HG02943 (cell line): ENCODE measurements at regions not wholly inside any gene's neighbourhood (a gene's known extent, or its start where the extent isn't known, plus 50 kb on each side); places are given as distances from the start of the nearest gene placed in this dataset.
"Not testable (repeated sequence)": the region's sequence is repeated elsewhere in the genome, so short reads cannot be mapped to it uniquely, and the experiment has no call there.

Source experiments
- ATAC-seq: cut with Tn5 transposase; IDR thresholded peaks from one replicate; pipeline ENCODE4 v1.9.1; 2021; ENCODE audit warnings: mild to moderate bottlenecking, low read depth, moderate library complexity; ENCODE audit not compliant: unreplicated experiment

DNA sequence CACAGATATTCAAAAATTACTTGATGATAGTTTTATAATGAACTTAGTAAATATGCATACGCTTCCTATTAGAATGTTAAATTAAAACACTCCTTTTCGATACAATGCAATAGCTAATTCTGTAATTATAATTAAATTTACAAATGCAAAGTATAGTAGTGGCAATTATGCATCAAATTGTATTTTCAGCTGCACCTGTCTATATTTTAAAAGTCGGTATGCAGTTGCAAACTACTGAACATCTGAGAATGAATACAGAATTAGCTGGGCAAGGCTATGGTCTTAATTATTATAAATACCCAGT, 110.4 kb upstream of the ARHGAP42 start:
- ATAC-seq, result no peak

DNA sequence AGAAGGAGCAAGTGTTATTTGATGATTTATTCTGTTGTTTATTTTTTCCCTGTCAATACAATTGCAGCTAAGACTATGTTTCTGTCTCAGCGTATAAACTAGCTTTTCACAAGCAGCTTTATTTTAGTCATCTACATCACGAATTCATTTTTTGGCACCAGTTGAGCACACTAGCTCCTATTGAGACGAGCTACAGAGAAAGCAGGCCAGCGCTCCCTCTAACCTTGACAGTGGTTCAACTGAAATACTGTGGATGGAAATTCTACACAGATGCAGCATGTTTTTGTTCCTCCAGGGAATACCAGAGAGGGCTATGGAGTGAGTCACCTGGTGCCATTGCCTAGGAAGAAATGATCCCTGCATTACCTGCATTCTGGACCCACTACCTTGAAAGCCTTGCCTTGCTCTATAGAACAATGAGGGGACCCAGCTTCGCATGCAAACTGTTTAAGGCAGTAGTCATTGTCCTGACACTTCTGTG, 108.2 kb upstream of the ARHGAP42 start:
- no peak for ATAC-seq

DNA sequence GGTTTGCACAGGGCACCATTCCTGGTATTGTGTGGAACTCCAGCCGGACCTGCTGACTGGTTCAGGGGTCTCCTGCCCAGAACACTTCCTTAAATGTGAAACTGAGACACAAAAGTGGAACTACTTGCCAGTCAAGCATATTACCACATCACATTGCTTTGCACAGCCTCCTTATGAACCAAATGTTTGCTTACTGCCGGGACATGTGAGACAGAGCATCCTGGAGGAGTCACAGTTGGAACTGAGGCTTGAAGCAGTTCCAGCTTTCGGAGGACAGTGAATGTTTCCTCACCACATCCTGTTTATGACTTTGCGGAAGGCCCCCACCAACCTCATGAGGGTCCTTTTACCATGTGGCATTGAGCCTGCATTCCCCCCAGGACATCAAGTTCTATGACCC, 105.8 kb upstream of the ARHGAP42 start:
- ATAC-seq, result no peak

DNA sequence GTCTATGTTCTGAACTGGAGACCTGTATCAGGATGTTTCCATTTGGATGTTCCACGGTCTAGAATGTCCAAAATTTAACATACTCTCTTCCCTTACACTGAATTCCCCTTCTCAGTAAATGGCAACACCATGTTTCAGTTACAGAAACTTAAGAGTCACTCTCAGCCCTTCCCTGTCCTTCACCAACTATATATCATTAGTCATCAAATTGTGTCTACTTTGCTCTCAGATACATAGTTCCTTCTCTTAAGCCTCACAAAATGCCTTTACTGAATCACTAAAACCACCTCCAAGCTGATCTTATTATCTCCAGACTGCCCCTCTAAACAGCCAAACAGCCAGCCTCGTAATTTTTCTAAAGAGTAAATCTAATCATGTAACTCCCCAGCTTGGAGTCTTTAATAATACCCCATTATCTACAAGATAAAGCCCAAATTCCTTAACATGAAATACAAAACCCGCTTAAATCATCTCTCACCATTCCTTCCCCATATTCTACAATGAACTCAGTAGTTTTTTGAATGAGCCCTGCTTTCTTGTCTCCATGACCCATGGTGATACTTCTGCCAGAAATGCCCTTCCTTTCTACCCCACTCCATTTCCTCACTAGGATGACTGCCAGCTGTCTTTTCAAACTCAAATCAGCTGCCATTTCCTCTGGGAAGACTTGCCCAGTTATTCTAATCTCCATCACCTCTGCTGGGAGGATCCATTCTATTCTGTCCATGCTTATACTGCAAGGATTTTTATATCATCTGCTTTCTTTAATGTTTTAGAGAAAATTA, 102.7 kb upstream of the ARHGAP42 start:
- no peak for ATAC-seq

DNA sequence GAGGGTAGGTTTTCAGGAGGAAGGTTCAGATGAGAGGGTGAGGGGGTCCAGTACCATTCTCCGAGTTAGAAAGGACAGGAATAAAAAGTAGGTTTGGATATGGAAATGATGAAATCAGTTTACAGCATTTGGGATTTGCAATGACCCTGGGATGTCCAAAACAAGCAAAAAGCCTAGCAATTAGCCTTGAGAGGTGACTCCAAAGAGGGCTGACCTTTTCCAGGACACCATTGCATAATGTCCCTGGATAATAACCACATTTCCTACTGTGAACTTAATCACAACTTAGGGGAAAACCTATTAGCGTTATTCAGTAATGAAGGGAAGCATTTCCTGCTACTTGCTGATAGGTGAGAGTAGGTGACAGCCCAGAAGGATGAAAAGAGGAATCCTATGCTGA, 101.4 kb upstream of the ARHGAP42 start:
- no peak for ATAC-seq

DNA sequence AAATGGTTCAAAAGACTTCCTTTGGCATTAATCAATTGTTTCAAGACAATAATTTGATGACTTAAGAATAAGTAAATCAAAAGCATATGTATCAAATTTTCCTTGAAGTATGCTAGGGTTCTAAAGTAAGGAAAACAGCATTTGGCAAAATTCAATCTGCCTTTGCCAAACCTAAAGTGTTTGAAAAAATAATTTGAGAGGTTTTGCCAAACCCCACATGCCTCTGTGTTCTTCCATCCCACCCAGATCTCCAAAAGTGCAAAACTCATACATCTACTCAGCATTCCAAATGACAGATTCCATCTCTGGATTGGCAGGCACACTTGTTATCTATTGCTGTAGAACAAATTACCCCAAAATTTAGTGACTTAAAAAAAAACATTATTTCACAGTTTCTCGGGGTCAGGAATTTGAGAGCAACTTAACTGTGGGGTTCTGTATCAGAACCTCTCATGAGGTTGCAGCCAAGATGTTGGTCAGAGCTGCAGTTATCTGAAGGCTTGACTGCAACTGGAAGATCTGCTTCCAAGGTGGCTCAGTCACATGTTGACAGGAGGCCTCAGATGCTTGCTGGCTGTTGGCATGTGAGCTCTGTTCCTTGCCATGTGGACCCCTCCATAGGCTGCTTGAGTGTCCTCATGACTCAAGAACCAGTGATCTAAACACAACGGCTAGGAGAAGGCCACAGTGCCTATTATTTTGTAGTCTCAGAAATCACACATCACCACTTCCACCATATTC, 100.6 kb upstream of the ARHGAP42 start:
- ATAC-seq, result no peak

DNA sequence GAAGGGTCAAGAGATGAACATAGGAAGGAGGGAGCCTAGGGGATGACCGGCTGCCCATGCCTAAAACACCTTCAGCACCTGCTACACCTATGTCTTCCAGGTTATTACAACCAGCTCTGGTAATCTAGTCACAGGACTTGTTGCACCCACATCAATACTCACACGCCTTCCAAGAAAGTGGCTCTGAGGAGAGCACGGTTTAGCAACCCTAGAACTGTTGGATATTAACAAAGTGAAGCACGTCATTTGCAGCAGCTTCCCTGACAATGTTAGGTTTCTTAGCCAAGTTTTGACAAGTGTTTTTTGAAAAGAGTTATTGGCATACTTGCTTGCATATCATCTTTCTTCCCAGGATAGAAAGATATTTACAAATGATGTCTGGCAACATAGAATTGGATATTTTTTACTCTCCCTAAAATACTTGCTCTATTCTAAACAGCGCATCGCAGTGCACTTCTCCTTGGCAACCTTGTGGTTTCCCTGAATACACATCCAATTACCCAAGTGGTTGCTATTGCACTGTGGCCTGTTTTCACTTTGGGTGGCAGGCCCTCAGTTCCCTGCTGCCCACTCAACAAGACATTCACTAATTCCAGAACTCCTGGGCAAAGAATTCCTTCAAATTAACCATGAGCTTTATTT, 94.3 kb upstream of the ARHGAP42 start:
- no peak for ATAC-seq

DNA sequence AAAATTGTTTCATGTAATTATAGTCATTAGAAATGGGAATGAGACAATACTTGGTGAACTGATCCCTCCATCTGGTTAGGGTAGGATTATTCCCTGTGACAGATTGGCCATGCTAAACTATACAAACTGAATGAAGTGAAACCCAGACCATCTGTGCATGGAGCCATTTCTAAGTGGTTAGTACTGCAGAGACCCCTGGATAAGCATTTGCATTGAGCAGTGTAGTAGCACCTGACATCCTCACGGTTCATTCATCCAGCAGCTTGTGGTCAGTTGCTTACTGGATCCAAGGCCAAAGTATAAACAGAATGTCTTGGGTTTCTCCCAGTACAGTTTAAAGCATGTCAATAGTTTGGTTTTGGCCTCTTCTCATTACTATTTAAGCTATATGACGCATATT, 93.8 kb upstream of the ARHGAP42 start:
- ATAC-seq, result no peak

DNA sequence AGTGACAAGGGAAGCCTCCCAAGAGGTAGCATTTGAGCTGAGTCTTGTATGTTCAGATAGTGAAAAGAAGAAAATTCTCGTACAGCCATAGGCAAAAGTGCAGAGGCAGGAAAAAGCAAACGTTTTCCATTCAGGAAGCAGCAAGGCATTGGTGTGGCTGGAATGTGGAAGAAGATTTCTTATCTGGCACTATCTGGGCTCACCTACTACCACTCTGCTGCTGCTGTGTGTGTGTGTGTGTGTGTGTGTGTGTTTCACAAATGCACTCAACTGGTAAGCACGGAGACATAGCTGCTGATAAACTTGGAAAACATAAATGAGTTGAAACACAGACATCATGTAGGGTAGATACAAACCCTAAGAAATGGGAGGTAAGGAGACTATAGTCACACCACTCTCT, 92.8 kb upstream of the ARHGAP42 start:
- no peak for ATAC-seq

DNA sequence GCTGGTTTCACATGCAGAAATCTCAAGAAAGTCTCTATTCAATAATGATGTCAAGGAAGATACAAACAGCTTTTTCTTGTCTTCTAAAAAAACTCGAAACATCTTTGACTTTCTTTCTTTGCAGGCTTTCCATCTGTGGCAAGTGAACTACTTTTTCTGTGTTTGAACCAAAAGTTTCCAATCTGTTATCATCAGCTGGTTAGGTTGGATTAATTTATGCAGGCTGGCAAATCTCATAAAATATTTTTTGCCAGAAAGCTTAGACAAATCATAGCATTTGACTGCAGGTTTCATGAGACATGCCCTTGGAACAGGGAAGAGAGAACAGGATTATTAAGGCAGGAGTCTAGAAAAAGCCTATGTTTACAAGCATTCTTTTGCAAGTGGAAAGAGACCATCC, 86.1 kb upstream of the ARHGAP42 start:
- ATAC-seq, result no peak

DNA sequence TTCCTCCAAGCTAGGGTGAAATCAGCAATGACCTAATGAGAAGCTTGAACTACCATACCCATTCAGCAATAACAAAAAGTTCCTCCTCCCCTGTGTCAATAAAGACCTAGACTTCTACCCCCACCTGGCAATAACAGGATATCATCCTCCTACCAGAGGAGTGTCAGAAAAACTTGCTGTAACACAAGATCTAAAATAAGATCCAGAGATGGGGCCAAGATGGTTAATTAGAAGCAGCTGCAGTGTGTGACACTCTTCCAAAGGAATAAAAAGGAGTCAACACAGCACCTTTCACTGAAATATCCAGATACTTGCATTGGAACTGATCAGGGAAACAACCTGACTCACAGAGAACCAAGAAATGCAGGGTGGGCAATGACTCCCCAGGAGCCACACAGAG, 84.4 kb upstream of the ARHGAP42 start:
- no peak for ATAC-seq

DNA sequence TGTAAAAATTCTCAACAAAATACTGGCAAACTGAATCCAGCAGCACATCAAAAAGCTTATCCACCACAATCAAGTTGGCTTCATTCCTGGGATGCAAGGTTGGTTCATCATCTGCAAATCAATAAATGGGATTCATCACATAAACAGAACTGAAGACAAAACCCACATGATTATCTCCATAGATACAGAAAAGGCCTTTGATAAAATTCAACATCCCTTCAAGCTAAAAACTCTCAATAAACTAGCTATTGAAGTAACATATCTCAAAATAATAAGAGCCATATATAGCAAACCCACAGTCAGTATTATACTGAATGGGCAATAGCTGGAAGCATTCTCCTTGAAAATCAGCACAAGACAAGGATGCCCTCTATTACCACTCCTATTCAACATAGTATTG, 79.3 kb upstream of the ARHGAP42 start:
- not testable (repeated sequence) for ATAC-seq

DNA sequence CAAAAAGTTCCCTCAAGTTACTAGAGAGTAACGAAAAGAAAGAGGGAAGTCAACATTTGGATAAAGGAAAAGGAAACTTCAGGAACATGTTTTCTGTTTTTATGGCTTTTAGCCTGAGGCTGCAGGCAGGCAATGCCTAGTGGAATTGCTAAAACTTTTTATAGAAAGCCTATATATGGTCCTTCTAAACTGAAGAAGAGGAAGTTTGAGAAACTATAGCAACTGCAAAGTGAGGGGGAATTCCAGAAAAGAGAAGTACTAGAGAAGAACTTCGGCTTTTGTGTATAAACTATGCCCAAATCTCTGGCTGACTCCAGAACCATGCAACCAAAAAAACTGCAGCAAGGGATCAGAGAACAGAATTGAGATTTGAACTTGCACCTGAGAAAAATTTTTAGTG, 74.3 kb upstream of the ARHGAP42 start:
- no peak for ATAC-seq

DNA sequence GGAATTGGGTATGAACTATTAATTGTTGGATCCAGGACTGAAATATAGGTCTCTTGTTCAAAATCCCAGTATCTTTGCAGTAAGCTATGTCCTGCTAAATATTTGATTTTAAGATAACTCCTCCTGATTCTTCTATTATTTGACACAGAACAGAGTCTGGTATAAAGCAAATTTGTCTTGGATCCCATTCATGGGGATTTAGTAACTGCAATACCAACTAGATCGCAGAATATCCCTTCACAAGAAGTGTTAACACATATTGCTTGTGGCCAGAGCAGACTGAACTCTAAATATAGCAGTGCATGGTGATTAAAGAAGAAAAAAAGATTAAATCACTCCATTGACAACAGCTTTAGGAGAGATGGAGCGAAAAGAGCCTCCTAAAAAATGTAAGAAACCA, 68.2 kb upstream of the ARHGAP42 start:
- no peak for ATAC-seq

DNA sequence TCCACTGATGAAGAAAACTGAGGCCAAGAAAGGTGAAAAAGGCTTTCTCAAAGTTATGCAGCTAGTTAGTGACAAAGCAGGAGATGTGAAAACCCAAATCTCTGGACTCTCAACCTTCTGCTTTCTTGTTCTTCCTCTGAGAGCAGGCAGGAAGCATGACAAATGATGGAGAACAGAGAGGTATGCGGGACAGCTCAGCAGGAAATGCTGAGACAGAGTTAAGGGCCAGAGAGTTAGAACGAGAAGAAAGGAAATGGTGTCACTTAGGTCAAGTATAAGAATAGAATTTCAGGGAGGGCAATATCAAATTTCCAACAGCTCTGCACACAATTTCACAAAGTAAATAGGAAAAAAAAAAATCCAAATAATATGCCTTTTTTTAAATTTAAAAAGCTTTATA, 67.6 kb upstream of the ARHGAP42 start:
- no peak for ATAC-seq

DNA sequence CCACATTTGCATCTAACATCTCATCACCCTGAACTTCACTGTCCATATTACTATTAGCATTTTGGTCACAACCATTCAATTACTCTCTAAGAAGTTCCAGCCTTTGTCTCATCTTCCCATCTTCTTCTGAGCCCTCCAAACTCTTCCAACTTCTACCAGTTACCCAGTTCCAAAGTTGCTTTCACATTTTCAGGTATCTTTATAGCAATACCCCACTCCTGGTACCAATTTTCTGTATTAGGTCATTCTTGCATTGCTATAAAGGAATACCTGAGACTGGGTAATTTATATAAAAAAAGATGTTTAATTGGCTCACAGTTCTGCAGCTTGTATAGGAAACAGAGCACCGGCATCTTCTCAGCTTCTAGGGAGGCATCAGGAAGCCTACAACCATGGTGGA, 64.7 kb upstream of the ARHGAP42 start:
- no peak for ATAC-seq

DNA sequence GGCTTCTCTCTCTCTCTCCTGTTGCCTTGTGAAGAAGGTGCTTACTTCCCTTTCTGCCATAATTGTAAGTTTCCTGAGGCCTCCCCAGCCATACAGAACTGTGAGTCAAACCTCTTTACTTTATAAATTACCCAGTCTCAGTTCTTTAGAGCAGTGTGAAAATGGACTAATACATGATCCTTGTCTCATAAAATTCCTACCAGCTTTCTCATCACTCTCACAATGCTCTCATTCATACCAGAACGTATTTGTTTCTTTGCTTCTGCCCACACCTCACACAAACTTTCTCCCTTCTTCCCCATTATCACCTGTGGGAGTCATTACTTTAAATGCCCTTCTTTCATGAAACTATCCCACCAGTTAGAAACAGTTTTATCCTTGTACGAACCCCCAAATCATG, 62.7 kb upstream of the ARHGAP42 start:
- no peak for ATAC-seq

DNA sequence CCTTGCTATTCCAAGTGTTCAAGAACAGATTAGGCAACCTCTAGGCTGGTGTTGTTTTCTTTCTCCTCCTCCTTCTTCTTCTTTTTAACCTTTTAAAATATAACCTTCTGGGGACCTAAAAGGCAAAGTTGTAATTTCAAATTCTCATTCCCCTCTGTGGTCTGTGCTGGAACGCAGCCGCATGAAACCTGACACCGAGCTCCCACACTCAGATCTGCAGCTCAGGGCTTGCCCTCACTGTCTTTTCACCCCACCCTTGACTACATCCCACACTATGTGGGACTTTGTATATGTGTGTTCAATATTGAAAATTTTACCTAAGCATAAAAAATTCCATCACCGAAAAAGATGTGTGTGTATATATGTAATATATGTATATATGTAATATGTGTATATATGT, 62.0 kb upstream of the ARHGAP42 start:
- no peak for ATAC-seq

DNA sequence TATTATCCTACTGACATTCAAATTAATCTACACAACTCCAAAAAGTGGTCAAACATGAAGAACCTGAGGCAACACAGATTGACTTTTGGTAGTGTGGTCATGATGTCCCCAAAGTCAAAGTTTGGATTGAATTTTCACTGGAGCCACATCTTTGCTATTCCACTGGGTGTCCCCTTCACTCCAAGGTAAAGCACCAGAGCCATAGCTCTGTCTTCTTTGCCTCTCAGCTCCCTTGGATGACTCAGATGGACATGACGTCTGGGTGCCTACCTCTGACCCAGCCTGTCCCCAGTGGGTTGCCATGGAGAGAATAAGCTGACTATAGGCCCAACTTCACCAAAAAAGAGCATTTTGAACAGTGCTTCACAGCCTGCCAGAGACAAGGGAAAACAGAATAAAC, 57.4 kb upstream of the ARHGAP42 start:
- ATAC-seq, result no peak

DNA sequence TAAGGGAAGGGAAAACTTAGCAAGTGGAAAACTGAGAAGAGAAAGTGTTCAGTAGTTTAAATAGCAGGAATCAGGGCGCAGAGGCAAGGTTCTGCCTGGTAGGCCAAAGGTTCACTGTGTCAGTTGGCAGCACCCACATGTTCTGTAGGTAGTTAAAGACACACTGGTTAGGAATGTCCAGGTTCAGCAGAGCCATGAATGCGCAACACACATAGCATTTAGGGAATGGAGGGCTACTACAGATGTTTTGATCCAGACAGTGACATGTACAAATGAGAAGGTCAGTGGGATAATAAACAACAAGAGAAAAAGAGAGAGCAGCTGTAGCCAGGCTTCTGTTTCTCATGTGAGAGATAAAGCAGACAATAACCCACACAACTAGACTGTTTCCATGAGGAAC, 56.2 kb upstream of the ARHGAP42 start:
- ATAC-seq, result no peak

DNA sequence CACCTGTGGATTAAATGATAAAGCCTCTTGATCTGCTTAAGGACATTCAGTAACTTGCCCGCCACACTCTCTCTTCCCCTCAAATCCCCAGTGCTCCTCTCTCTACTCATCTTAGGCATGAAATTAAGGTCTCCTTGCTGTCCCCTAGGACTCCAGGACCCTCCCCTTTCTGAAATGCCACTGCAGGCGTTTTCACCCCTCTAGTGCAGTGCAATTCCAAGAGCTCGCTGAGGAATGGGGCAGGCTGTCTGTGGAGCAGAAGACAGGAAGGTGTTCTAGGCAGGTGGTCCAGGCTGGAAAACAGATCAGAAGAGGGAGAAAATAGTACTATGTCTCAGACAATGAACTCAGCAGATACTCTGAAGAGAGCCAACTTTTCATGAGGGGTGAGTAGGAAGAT, 55.8 kb upstream of the ARHGAP42 start:
- ATAC-seq, result no peak

DNA sequence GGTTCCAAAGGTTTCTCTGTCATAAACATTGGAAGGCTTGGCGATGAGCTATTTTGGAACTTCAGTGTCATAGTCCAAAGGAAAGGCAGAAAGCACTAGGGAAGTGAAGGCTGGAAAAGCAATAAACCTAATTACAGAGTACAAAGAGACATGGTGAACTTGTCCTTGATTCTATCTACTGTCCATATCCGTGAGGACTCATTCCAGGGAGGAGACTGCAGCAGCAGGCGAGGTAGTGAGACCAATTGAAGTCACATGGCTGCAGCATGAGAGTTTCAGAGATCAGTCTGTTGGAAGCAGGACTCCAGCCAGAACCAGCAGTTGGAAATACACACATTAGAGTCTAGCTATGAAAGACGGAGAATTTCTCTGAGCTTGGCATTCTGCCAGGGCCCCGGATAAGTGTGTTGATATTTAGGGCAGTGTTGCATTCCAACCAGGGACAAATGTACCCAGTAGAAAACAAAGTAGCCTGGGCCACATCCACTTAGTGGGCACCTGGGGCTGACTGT, 54.1 kb upstream of the ARHGAP42 start:
- no peak for ATAC-seq
